Mucosa of rectum (tissue), 2 donors: ENCODE measurements at regions not wholly inside any gene's neighbourhood (a gene's known extent, or its start where the extent isn't known, plus 50 kb on each side); places are given as distances from the start of the nearest gene placed in this dataset.

ENCODE experiments used
- H3K27ac ChIP-seq, 2 donors: one replicate each; pipeline ENCODE4 v1.7.0; 2013; ENCODE audit warnings: inconsistent platforms in 2 of 2, low read depth in 2 of 2, low read length in 2 of 2
- H3K27me3 ChIP-seq, 2 donors: one replicate each; pipeline ENCODE4 v1.7.0; 2013; ENCODE audit warnings: low read length in 2 of 2; ENCODE audit not compliant: control insufficient read depth in 2 of 2, insufficient read depth in 2 of 2
- H3K36me3 ChIP-seq, 2 donors: one replicate each; pipeline ENCODE4 v1.7.0; 2013; ENCODE audit warnings: low read length in 2 of 2; ENCODE audit not compliant: control insufficient read depth in 2 of 2, insufficient read depth in 2 of 2
- H3K4me1 ChIP-seq, 2 donors: one replicate each; pipeline ENCODE4 v1.7.0; 2013; ENCODE audit warnings: low read length in 2 of 2, mild to moderate bottlenecking in 1 of 2; ENCODE audit not compliant: control insufficient read depth in 2 of 2, insufficient read depth in 2 of 2
- H3K4me3 ChIP-seq, 2 donors: one replicate each; pipeline ENCODE4 v1.7.0; 2013; ENCODE audit warnings: low read length in 2 of 2
- H3K9ac ChIP-seq, 2 donors: one replicate each; pipeline ENCODE4 v1.7.0; 2013; ENCODE audit warnings: low read length in 2 of 2, low read depth in 1 of 2, mild to moderate bottlenecking in 1 of 2
- H3K9me3 ChIP-seq, 2 donors: one replicate each; pipeline ENCODE4 v1.7.0; 2013; ENCODE audit warnings: low read length in 2 of 2; ENCODE audit not compliant: control insufficient read depth in 2 of 2
- donor health status: healthy.
- donor health status: Normal muscosa, but diverticular disease.

GRCh38 chr1:87682565-87682964, 353.9 kb downstream of the LMO4 start:
- no peaks in the 10 kb centered on the region for H3K36me3 ChIP-seq
- peaks cover 0 to 7% of the 10 kb centered on the region in 2 donors for H3K4me1 ChIP-seq
- H3K4me3 ChIP-seq = no peak overlapping the region
- H3K9ac ChIP-seq = no peak overlapping the region
- no peak overlapping the region for H3K27ac ChIP-seq
- no peaks in the 10 kb centered on the region for H3K9me3 ChIP-seq
- no peaks in the 10 kb centered on the region for H3K27me3 ChIP-seq

DNA sequence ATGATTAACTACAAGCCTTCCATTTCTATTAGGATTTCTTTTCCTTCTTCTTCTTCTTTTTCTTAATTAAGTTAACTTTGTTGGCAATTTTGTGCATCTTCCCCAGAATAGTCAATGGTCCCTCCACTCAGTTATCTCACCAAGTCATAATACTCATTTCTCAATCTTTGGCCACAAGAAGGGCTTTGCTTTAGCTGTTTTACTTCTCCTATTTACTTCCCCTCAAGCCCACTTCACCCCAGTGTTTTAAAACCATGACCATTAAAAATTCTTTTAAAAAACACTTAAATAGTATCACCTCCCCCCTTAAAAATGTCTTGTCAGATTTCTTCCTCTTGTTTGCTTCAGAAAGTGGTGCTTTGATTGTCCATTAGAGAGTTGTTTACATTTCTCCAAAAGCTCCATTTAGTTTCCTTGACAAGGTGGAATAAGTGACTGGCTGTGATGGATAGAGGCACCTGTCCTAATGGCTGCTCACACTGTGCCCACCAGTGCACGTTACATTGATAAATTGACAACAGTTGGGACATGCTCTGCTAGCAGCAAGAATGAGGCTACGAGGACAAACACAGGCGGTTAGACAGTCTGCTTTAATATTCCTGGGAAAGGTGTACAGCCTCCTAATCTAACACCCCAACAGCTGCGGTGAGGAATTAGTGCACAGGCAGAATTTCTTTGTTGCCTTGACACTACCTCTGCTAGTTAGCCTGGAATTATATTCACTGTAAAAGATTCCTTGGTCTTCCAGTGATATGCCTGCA, 354.7 kb downstream of the LMO4 start:
- Histone ChIP-seq H3K9ac (no peak overlapping the region), H3K27ac (no peak overlapping the region), H3K4me3 (peak overlapping the region; percentile 66 to 77), H3K36me3 (no peaks in the 10 kb centered on the region), H3K9me3 (no peaks in the 10 kb centered on the region), H3K27me3 (no peaks in the 10 kb centered on the region), H3K4me1 (peaks cover 0 to 10% of the 10 kb centered on the region in 2 donors)

- peak overlapping the region; percentile 66 to 77 for H3K4me3 ChIP-seq
- H3K27ac ChIP-seq = peak overlapping the region; percentile 7 to 41
- peak overlapping the region; percentile 27 to 41 for H3K9ac ChIP-seq
- no peaks in the 10 kb centered on the region for H3K9me3 ChIP-seq
- H3K27me3 ChIP-seq = no peaks in the 10 kb centered on the region
- peaks cover 0 to 11% of the 10 kb centered on the region in 2 donors for H3K4me1 ChIP-seq
- H3K36me3 ChIP-seq = no peaks in the 10 kb centered on the region
Measured at GRCh38 chr1:87684194-87684593, 355.5 kb downstream of the LMO4 start.

GRCh38 chr1:87684713-87685205, 356.1 kb downstream of the LMO4 start:
- Histone ChIP-seq H3K4me1 (peaks cover 0 to 13% of the 10 kb centered on the region in 2 donors), H3K9me3 (no peaks in the 10 kb centered on the region), H3K36me3 (no peaks in the 10 kb centered on the region), H3K27ac (peak overlapping the region; percentile 7 to 41), H3K4me3 (peak overlapping the region; percentile 66 to 77), H3K27me3 (no peaks in the 10 kb centered on the region), H3K9ac (peak overlapping the region in 1 of 2 donors; percentile 41)

DNA sequence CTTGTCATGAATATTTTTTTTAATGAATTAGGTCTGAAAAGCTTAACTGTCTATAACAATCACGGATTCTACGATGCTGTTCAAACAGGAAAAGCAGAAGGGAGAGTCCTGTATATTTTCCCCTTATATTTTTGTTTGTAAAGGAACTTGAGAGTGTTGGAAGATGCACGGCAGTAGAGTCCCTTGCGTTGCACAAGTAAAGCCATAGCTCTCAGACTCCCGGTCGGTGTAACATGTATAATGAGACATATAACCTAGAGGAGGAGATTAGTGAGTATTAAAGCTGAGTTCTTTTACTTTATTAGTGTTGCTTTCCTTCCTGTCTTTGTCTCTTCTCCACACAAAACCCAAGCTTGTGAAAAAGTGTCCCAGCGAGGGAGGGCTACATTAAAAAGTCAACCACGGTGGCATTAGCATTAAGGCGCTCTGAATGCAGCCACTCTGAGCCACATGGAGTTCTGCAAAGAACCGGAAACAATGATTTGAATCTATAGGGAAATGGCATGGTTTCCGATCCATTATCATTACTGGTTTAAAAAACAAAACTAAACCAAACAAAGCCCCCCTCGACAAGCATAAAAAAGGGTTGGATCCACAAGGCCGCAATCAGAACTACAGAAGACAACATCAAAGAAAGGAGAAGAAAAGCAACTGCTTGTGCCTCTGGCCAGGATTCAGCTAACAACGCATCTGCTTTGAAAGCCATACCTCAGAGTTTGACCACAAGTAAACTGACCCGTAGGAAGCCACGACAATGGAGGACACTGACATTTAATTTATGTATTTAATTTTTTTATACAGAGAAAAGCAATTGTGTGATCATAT, 356.8 kb downstream of the LMO4 start:
- Histone ChIP-seq H3K9me3 (no peaks in the 10 kb centered on the region), H3K27me3 (no peaks in the 10 kb centered on the region), H3K27ac (no peak overlapping the region), H3K4me3 (no peak overlapping the region), H3K9ac (no peak overlapping the region), H3K4me1 (peaks cover 0 to 13% of the 10 kb centered on the region in 2 donors), H3K36me3 (no peaks in the 10 kb centered on the region)

DNA sequence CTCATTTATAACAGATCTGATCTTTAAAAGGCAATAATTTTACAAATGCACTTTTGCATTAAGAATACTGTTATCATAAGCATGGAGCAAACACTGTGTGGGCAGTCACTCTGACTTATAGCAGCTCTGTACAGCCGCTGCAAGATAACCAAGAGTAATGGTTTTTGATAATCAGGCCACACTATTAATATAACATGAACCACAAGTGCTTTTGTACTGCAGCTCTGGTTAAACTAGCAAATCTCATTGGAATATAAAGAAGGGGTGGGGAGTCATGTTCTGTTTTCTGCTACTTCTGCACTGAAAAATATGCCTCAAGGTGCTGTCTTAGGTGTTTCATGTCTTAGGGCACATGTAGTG, 357.4 kb downstream of the LMO4 start:
- H3K9ac ChIP-seq = no peak overlapping the region
- no peaks in the 10 kb centered on the region for H3K27me3 ChIP-seq
- H3K4me1 ChIP-seq = peaks cover 0 to 13% of the 10 kb centered on the region in 2 donors
- no peak overlapping the region for H3K4me3 ChIP-seq
- H3K36me3 ChIP-seq = no peaks in the 10 kb centered on the region
- H3K9me3 ChIP-seq = no peaks in the 10 kb centered on the region
- peak overlapping the region in 1 of 2 donors; percentile 10 for H3K27ac ChIP-seq

GRCh38 chr1:87686671-87687070, 358.0 kb downstream of the LMO4 start:
- no peak overlapping the region for H3K9ac ChIP-seq
- no peaks in the 10 kb centered on the region for H3K36me3 ChIP-seq
- peak overlapping the region in 1 of 2 donors; percentile 10 for H3K27ac ChIP-seq
- no peak overlapping the region for H3K4me3 ChIP-seq
- H3K27me3 ChIP-seq = no peaks in the 10 kb centered on the region
- peaks cover 0 to 13% of the 10 kb centered on the region in 2 donors for H3K4me1 ChIP-seq
- H3K9me3 ChIP-seq = no peaks in the 10 kb centered on the region

GRCh38 chr1:87688136-87688535, 359.5 kb downstream of the LMO4 start:
- Histone ChIP-seq H3K27ac (no peak overlapping the region), H3K27me3 (no peaks in the 10 kb centered on the region), H3K9me3 (no peaks in the 10 kb centered on the region), H3K4me3 (no peak overlapping the region), H3K4me1 (peaks cover 0 to 13% of the 10 kb centered on the region in 2 donors), H3K9ac (no peak overlapping the region), H3K36me3 (no peaks in the 10 kb centered on the region)

GRCh38 chr1:87689487-87689886, 360.8 kb downstream of the LMO4 start:
- no peaks in the 10 kb centered on the region for H3K27me3 ChIP-seq
- H3K4me1 ChIP-seq = peaks cover 0 to 13% of the 10 kb centered on the region in 2 donors
- H3K9ac ChIP-seq = no peak overlapping the region
- no peaks in the 10 kb centered on the region for H3K9me3 ChIP-seq
- no peaks in the 10 kb centered on the region for H3K36me3 ChIP-seq
- no peak overlapping the region for H3K27ac ChIP-seq
- H3K4me3 ChIP-seq = no peak overlapping the region

DNA sequence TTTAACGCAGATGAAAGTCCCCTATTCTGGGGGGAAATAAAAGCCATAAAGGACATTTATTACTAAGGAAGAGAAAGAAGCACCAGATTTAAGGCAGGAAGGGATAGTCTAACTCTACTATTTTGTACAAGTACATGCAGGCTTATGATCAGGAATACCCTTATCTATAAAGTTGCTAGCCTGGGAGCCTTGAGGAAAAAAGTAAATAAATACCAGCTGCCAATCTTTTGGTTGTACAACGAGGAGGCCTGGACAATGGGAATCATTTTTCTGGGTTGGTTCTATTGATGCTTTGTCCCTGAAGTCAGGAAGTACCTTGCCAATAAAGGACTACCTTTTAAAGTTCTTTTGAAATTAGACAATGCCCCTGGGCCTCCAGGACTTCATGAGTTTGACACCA, 367.8 kb downstream of the LMO4 start:
- H3K36me3 ChIP-seq = no peaks in the 10 kb centered on the region
- no peaks in the 10 kb centered on the region for H3K27me3 ChIP-seq
- no peaks in the 10 kb centered on the region for H3K9me3 ChIP-seq
- no peaks in the 10 kb centered on the region for H3K4me1 ChIP-seq
- H3K27ac ChIP-seq = no peak overlapping the region
- no peak overlapping the region for H3K4me3 ChIP-seq
- H3K9ac ChIP-seq = no peak overlapping the region
